ENCODE measurements at regions not wholly inside any gene's neighbourhood (a gene's known extent, or its start where the extent isn't known, plus 50 kb on each side); places are given as distances from the start of the nearest gene placed in this dataset.

GRCh38 chr11:70732881-70733196 is 334.5 kb downstream of the CTTN start:
- H3K27me3 ChIP-seq (ENCODE audit: control insufficient read depth in 4 of 4, insufficient read depth in 4 of 4, low read length in 3 of 4): no peaks in the 10 kb centered on the region
- DNase-seq (ENCODE audit: low spot score): no peak
- H3K27ac ChIP-seq (ENCODE audit: low read depth in 1 of 2, low read length in 2 of 2): no peak overlapping the region
- no peaks in the 10 kb centered on the region for H3K36me3 ChIP-seq (ENCODE audit: control insufficient read depth in 4 of 4, insufficient read depth in 3 of 4, low read depth in 1 of 4, low read length in 3 of 4)
- TF ChIP-seq SP1 (IDR thresholded peaks at IDR 0.05) (no peak), RAD21 (IDR thresholded peaks at IDR 0.05) (no peak), NR2F2 (IDR thresholded peaks at IDR 0.05) (no peak), CTCF (IDR thresholded peaks at IDR 0.05; ENCODE audit: low read depth, low read length, missing input control) (no peak), MAX (IDR thresholded peaks at IDR 0.05) (no peak)
- H3K4me3 ChIP-seq (ENCODE audit: low read depth in 1 of 3, low read length in 3 of 3): no peak overlapping the region
- no peaks in the 10 kb centered on the region for H3K9me3 ChIP-seq (ENCODE audit: control insufficient read depth in 4 of 4, low read length in 3 of 4)
- 96% methylated on average over 16 of the region's 16 CpGs for WGBS
- no peak overlapping the region for H3K9ac ChIP-seq (ENCODE audit: low read depth in 1 of 2, low read length in 2 of 2)
- no peaks in the 10 kb centered on the region for H3K4me1 ChIP-seq (ENCODE audit: control insufficient read depth in 4 of 4, insufficient read depth in 4 of 4, low read length in 3 of 4)

GRCh38 chr11:70733327-70734325 is 335.3 kb downstream of the CTTN start:
- Histone ChIP-seq H3K27me3 (ENCODE audit: control insufficient read depth in 4 of 4, insufficient read depth in 4 of 4, low read length in 3 of 4) (no peaks in the 10 kb centered on the region), H3K27ac (ENCODE audit: low read depth in 1 of 2, low read length in 2 of 2) (no peak overlapping the region), H3K4me1 (ENCODE audit: control insufficient read depth in 4 of 4, insufficient read depth in 4 of 4, low read length in 3 of 4) (no peaks in the 10 kb centered on the region), H3K9me3 (ENCODE audit: control insufficient read depth in 4 of 4, low read length in 3 of 4) (no peaks in the 10 kb centered on the region), H3K4me3 (ENCODE audit: low read depth in 1 of 3, low read length in 3 of 3) (no peak overlapping the region), H3K9ac (ENCODE audit: low read depth in 1 of 2, low read length in 2 of 2) (no peak overlapping the region), H3K36me3 (ENCODE audit: control insufficient read depth in 4 of 4, insufficient read depth in 3 of 4, low read depth in 1 of 4, low read length in 3 of 4) (no peaks in the 10 kb centered on the region)
- no peak for DNase-seq (ENCODE audit: low spot score)
- TF ChIP-seq RXRA (IDR thresholded peaks at IDR 0.05) (no peak), ATF3 (IDR thresholded peaks at IDR 0.05) (no peak)
- WGBS: 94% methylated on average over 21 of the region's 21 CpGs

GRCh38 chr11:70734379-70734778 is 336.1 kb downstream of the CTTN start:
- no peaks in the 10 kb centered on the region for H3K4me1 ChIP-seq (ENCODE audit: control insufficient read depth in 4 of 4, insufficient read depth in 4 of 4, low read length in 3 of 4)
- no peak overlapping the region for H3K9ac ChIP-seq (ENCODE audit: low read depth in 1 of 2, low read length in 2 of 2)
- no peak overlapping the region for H3K27ac ChIP-seq (ENCODE audit: low read depth in 1 of 2, low read length in 2 of 2)
- 96% methylated on average over 8 of the region's 8 CpGs for WGBS
- DNase-seq (ENCODE audit: low spot score): no peak
- no peaks in the 10 kb centered on the region for H3K9me3 ChIP-seq (ENCODE audit: control insufficient read depth in 4 of 4, low read length in 3 of 4)
- H3K27me3 ChIP-seq (ENCODE audit: control insufficient read depth in 4 of 4, insufficient read depth in 4 of 4, low read length in 3 of 4): no peaks in the 10 kb centered on the region
- no peak overlapping the region for H3K4me3 ChIP-seq (ENCODE audit: low read depth in 1 of 3, low read length in 3 of 3)
- no peaks in the 10 kb centered on the region for H3K36me3 ChIP-seq (ENCODE audit: control insufficient read depth in 4 of 4, insufficient read depth in 3 of 4, low read depth in 1 of 4, low read length in 3 of 4)
- no peak for TF ChIP-seq RXRA (IDR thresholded peaks at IDR 0.05)
- no peak for TF ChIP-seq FOXA2 (IDR thresholded peaks at IDR 0.05)
- no peak for TF ChIP-seq EGR1 (IDR thresholded peaks at IDR 0.05; ENCODE audit: low read depth in 2 of 2)
- no peak for TF ChIP-seq JUND (IDR thresholded peaks at IDR 0.05)
- TF ChIP-seq GABPA (IDR thresholded peaks at IDR 0.05 in 1 of 2, conservative IDR thresholded peaks at IDR 0.05 in 1 of 2): no peak
- TF ChIP-seq ATF3 (IDR thresholded peaks at IDR 0.05): no peak
- TF ChIP-seq RAD21 (IDR thresholded peaks at IDR 0.05): no peak
- TF ChIP-seq YY1 (IDR thresholded peaks at IDR 0.05): no peak
- TF ChIP-seq TAF1 (conservative IDR thresholded peaks at IDR 0.05): no peak
- TF ChIP-seq FOXA1 (IDR thresholded peaks at IDR 0.05): no peak
- TF ChIP-seq MAX (IDR thresholded peaks at IDR 0.05): no peak
- no peak for TF ChIP-seq HNF4G (IDR thresholded peaks at IDR 0.05)
- TF ChIP-seq HNF4A (conservative IDR thresholded peaks at IDR 0.05): no peak
- no peak for TF ChIP-seq CTCF (IDR thresholded peaks at IDR 0.05; ENCODE audit: low read depth, low read length, missing input control)
- TF ChIP-seq REST (IDR thresholded peaks at IDR 0.05): no peak
- TF ChIP-seq NR2F2 (IDR thresholded peaks at IDR 0.05): no peak

Measured in liver (tissue), 8 donors.